Stimulated activated CD4-positive, alpha-beta T cell treated with anti-CD3 and anti-CD28 coated beads, TNF-alpha, amount 100 ng/mL, for 48 hours (primary cell): ENCODE measurements at regions not wholly inside any gene's neighbourhood (a gene's known extent, or its start where the extent isn't known, plus 50 kb on each side); places are given as distances from the start of the nearest gene placed in this dataset.
"Not testable (repeated sequence)": the region's sequence is repeated elsewhere in the genome, so short reads cannot be mapped to it uniquely, and the experiment has no call there.

Source experiments
- DNase-seq, 3 donors: peaks; one replicate each; pipeline ENCODE4 v3.0.0-alpha.2; 2020; ENCODE audit warnings: low read depth in 3 of 3

GRCh38 chr4:89496851-89497250 lies 189.3 kb upstream of the GPRIN3 start:
- DNase-seq: no peak

- DNase-seq: no peak
These were observed 185.8 kb upstream of the GPRIN3 start for GRCh38 chr4:89493367-89493766.

- DNase-seq: no peak
These were observed 185.0 kb upstream of the GPRIN3 start for GRCh38 chr4:89492581-89493071.

DNA sequence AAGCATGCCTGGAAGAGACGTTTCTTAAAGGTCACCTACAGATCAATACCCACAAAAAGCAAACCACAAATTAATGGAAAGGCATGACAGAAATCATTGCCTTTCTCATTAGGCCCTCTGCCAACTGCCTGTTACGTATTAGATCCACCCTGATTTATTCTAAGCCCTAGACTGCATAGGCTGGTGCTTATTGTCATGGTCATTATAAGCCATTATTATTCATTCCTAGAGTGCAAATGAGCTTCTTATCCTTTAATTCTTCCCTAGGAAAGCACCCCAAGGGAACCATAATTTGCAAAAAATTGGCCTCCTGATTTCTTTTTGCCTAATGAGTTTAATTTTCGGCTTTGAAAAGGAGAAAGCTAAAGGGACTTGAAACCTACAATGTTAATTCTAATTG lies 184.2 kb upstream of the GPRIN3 start:
- no peak for DNase-seq

DNA sequence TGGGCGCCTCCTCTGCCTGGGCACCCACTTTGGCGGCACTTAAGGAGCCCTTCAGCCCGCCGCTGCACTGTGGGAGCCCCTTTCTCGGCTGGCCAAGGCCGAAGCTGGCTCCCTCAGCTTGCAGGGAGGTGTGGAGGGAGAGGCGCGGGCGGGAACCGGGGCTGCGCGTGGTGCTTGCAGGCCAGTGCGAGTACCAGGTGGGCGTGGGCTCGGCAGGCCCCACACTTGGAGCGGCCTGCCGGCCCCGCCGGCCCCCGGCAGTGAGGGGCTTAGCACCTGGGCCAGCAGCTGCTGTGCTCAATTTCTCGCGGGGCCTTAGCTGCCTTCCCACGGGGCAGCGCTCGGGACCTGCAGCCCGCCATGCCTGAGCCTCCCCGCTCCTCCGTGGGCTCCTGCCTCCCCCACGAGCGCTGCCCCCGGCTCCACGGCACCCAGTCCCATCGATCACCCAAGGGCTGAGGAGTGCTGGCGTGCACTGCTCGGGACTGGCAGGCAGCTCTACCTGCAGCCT lies 182.4 kb upstream of the GPRIN3 start:
- not testable (repeated sequence) for DNase-seq

- DNase-seq: no peak
These were observed 181.8 kb upstream of the GPRIN3 start for GRCh38 chr4:89489338-89489771.

GRCh38 chr4:89488736-89489135 lies 181.1 kb upstream of the GPRIN3 start:
- no peak for DNase-seq

GRCh38 chr4:89486673-89487072 lies 179.1 kb upstream of the GPRIN3 start:
- DNase-seq: no peak

DNA sequence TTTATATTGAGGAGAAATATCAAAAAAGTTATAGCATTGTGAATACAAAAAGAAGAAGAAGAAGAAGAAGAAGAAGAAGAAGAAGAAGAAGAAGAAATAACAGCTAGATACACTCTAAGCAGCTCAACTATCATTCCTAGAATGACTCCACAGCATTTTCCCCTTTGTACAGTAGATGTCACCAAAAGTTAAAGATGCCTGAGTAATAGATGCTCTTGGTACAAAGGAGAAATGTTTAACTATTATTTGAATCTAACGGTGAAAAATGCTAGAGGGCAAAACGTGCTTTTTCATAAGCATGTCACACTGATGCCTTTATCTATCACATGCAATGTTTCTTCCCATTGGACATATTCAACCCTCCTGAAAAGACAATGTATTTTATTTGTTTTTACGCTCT lies 178.4 kb upstream of the GPRIN3 start:
- DNase-seq: no peak

GRCh38 chr4:89483833-89484232 lies 176.2 kb upstream of the GPRIN3 start:
- no peak for DNase-seq

DNA sequence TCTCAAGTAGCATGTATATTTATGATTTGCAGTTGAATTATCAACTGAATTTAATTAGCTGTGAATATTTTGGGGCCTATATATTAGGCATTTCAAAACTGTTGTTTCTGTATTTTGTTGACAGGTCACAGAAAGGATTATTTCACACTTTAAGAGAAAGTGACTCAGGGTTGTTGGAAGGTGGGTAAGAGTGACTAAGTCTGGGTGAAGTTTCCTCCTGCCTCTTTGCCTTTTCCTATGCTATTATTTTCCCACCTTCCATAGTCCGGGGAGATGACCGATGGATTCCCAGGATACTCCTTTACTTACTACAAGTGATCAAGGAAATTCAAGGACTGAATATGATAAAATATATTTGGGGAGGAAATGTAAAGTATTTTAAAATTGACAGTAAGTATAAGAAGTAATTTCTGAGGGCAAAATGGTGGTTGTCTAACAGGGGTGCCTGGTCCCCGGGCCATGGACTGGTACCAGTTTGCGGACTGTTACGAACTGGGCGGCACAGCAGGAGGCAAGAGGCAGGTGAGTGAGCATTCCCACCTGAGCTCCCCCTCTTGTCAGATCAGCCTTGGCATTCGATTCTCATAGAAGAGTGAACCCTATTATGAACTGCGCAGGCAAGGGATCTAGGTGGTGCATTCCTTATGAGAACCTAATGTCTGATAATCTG lies 175.5 kb upstream of the GPRIN3 start:
- DNase-seq: no peak

GRCh38 chr4:89482251-89482650 lies 174.7 kb upstream of the GPRIN3 start:
- no peak for DNase-seq

DNA sequence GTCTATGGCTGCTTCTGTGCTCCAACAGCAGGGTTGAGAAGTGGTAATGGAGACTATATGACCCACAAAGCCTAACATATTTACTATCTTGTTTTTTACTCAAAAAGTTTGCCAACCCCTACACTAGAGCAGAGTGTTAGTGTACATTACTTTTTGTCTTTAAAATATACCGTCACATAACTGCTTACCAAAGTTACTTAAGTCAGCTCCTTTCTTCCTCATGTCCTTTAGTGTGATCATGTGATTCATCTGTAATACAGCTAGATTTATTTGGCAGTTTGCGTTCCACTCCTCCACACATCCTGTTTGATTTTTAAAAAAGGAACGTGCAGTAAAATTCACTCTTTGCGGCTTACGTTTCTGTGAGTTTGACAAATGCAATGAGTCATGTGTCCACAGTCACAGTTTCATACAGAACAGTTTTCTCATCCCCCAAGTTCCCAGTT lies 162.4 kb upstream of the GPRIN3 start:
- peak in 1 of 3 donors; percentile 8 for DNase-seq

DNA sequence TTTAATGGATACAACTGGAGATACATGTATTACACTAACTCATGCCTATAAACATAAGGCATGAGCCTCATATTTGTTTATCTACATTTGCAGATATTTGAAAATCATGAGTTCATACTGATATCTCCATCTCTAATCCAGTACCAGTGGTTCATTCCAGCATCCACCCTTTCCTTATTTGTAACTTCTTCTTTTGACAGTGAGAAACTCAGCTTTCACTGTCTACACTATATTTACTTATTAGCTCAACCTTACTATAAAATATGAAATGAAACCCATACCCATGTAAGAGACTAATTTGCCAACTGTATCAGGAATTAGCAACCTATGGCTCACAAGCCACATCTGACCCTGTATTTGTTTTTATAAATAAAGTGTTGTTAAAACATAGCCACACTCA lies 161.9 kb upstream of the GPRIN3 start:
- no peak for DNase-seq

- no peak for DNase-seq
These were observed 161.0 kb upstream of the GPRIN3 start for GRCh38 chr4:89468602-89469001.

GRCh38 chr4:89463341-89463740 lies 155.7 kb upstream of the GPRIN3 start:
- DNase-seq: no peak

DNA sequence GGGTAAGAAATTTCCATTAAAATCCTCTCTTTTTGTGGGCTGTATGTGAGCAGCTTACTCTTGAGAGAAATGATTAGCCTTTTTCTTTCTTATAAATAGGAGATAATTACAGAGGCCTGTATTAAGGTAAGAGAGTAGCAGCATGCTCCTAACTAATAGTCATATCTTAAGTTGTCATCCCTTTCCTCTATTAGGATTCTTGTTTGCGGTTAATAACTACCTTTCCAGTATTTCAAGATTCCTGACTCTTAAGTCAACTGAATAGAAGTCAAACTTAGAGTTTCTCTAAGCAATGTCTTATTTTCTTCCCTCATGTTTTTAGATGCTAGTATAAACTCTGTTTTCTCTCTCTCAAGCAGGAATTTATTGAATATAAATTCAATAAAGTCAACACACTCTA lies 139.9 kb upstream of the GPRIN3 start:
- DNase-seq: no peak

DNA sequence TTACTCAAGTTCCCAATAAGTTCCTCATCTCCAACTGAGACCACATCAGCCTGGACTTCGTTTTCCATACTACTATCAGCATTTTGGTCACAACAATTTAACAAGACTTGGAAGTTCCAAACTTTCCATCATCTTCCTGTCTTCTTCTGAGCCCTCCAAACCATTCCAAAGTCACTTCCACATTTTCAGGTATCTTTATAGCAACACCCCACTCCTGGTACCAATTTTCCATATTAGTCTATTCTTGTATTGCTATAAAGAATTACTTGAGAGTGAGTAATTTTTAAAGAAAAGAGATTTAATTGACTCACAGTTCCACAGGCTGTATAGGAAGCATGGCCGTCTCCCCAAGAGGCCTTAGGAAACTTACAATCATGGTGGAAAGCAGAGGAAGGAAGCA lies 138.6 kb upstream of the GPRIN3 start:
- no peak for DNase-seq

DNA sequence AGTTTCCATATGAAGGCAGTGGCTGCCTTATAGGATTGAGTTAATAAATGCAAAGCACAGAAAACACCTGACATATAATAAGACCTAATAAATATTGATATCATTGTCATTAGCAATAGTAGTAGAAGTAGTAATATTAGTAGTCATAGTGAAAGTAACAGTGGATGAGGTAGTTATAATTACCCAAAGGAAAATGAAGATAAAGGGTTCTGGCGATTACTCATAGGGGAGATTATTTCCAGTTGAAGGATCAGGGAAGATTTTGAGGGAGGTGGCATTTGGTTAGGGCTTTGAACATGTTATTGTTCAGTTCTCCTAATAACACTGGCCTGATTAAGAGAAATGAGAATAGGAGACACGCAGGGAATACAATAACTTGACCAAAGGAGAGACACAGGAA lies 131.9 kb upstream of the GPRIN3 start:
- no peak for DNase-seq

DNA sequence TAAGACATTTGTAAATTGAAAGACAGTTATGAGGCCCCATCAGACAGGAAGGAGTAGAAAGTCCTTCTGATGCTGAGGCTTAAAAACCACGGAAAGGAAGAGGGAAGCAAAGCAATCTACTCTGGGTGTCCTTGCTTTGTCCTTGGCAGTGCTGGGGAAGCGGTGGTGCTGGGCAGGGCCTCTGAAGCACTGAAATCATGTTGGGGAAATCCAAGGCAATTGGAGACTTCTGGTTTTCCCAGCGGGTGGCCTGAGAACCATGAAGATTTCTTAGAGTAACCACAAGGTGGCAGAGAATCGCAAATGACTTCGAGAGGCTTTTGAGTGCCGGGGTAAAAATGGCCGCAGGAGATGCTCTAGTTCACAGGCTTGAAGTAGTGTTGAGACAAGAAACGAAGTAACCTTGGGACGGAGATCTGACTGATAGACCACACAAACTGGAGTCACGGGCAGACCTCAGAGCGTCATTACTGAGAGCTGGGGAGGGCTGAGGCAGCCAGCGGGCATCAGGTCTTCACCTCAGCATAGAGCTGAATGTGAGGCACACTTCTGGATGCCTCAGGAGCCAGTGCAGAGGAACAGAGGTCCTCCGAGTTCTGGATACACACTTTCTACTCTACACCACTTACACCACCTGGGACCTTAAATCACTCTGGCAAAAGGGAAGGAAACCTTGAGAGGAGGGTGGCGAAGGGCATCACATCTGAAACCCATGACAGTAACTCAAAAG lies 130.7 kb upstream of the GPRIN3 start:
- DNase-seq: peak; percentile 20 to 32 (median 25)

DNA sequence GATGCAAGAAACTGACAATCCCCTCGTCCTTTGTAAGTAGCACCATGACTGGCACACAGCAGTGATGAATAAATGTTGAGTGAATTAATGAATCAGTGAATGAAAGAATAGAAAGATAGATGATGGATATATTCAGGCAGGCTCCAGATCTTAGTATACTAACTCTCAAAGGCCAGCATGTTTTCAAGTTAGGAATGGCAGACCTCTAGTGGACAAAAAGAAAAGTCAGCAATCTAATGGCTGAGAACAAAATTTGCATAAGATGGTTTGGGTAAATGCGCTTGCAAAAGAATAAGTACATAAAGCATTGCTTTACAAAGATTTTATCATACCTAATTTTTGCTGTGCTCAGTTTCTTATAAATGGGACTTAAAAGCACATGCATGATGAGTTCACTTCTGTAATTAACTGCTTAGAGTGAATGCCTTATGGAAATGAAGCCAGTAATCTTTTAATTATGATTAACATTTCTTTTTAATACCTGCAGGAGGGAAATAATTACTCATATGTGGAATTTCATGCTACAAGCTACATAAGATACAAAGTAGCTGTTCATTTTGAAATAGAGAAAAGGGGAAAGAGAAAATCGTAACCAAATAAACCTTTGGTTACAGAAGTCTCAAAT lies 126.9 kb upstream of the GPRIN3 start:
- DNase-seq: no peak

GRCh38 chr4:89427782-89428181 lies 120.2 kb upstream of the GPRIN3 start:
- no peak for DNase-seq

DNA sequence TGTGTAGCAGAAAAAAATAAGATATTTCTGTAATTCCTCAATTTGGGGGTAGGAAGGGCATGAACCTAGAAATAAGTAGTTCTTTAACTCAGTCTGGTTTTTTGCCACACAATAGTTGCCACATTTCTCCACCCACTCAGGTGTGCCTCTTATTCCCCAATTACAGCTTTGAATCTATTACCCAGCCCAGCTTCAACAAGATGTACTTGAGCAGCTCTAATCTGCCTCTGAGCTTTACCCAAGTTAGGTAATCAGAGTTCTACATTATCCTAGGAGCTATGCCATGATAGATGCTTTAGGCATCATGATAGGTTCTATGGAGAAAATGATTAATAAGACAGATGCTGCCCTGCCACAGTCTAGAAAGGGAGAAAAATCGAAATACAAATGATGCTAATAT lies 117.4 kb upstream of the GPRIN3 start:
- DNase-seq: no peak
